H9 (cell line): ENCODE measurements at regions not wholly inside any gene's neighbourhood (a gene's known extent, or its start where the extent isn't known, plus 50 kb on each side); places are given as distances from the start of the nearest gene placed in this dataset.
A peak's percentile ranks its signal among the peaks of the same experiment; 100 is the strongest.

Source experiments
- DNase-seq: peaks from one replicate; pipeline ENCODE4 v3.0.0-alpha.2; 2017
- H2AFZ ChIP-seq: one replicate; pipeline ENCODE4 v1.6.1; 2013; ENCODE audit warnings: mild to moderate bottlenecking, low read length, control low read depth, moderate library complexity
- H2AK5ac ChIP-seq: 2 replicates; pipeline ENCODE4 v1.6.1; 2013; ENCODE audit warnings: low read length, control low read depth, mixed read lengths; ENCODE audit not compliant: insufficient read length
- H2BK120ac ChIP-seq: one replicate; pipeline ENCODE4 v1.6.1; 2013; ENCODE audit warnings: low read depth, mild to moderate bottlenecking, low read length, control low read depth, inconsistent platforms; ENCODE audit not compliant: poor library complexity, severe bottlenecking
- H2BK12ac ChIP-seq: 2 replicates; pipeline ENCODE4 v1.6.1; 2013; ENCODE audit warnings: low read length, control low read depth, mixed read lengths, low read depth; ENCODE audit not compliant: insufficient read length
- H2BK15ac ChIP-seq: 2 replicates; pipeline ENCODE4 v1.6.1; 2013; ENCODE audit warnings: low read depth, low read length, control low read depth
- H2BK20ac ChIP-seq: one replicate; pipeline ENCODE4 v1.6.1; 2013; ENCODE audit warnings: low read depth, mild to moderate bottlenecking, low read length, control low read depth, inconsistent platforms; ENCODE audit not compliant: poor library complexity, severe bottlenecking
- H2BK5ac ChIP-seq: 2 replicates; pipeline ENCODE4 v1.6.1; 2013; ENCODE audit warnings: low read length, control low read depth, mixed read lengths; ENCODE audit not compliant: insufficient read length
- H3K14ac ChIP-seq: 2 replicates; pipeline ENCODE4 v1.6.1; 2013; ENCODE audit warnings: low read length, control low read depth; ENCODE audit not compliant: insufficient read depth
- H3K18ac ChIP-seq: 2 replicates; pipeline ENCODE4 v1.6.1; 2013; ENCODE audit warnings: low read depth, mild to moderate bottlenecking, mixed read lengths, low read length, control low read depth; ENCODE audit not compliant: insufficient read length
- H3K23ac ChIP-seq: 2 replicates; pipeline ENCODE4 v1.6.1; 2013; ENCODE audit warnings: low read length, control low read depth, mixed read lengths, low read depth; ENCODE audit not compliant: insufficient read length
- H3K23me2 ChIP-seq: 2 replicates; pipeline ENCODE4 v1.6.1; 2013; ENCODE audit warnings: low read depth, mild to moderate bottlenecking, mixed read lengths, low read length, control low read depth; ENCODE audit not compliant: insufficient read length, poor library complexity, severe bottlenecking
- H3K27ac ChIP-seq: 2 replicates; pipeline ENCODE4 v1.5.1; 2013; ENCODE audit warnings: low read length, control low read depth, mixed read lengths, low read depth; ENCODE audit not compliant: insufficient read length
- H3K27me3 ChIP-seq: 2 replicates; pipeline ENCODE4 v1.6.1; 2013; ENCODE audit warnings: low read length, control low read depth, inconsistent platforms; ENCODE audit not compliant: insufficient read depth
- H3K4ac ChIP-seq: 2 replicates; pipeline ENCODE4 v1.6.1; 2013; ENCODE audit warnings: low read depth, mild to moderate bottlenecking, control low read depth, inconsistent platforms, low read length, moderate library complexity
- H3K4me1 ChIP-seq: 2 replicates; pipeline ENCODE4 v1.6.1; 2013; ENCODE audit warnings: low read length, control low read depth, inconsistent platforms; ENCODE audit not compliant: insufficient read depth
- H3K4me2 ChIP-seq: 2 replicates; pipeline ENCODE4 v1.6.1; 2013; ENCODE audit warnings: low read length, control low read depth, mixed read lengths; ENCODE audit not compliant: insufficient read length, insufficient read depth
- H3K56ac ChIP-seq: 2 replicates; pipeline ENCODE4 v1.6.1; 2013; ENCODE audit warnings: low read depth, mild to moderate bottlenecking, mixed read lengths, low read length, control low read depth; ENCODE audit not compliant: insufficient read length
- H3K79me1 ChIP-seq: 2 replicates; pipeline ENCODE4 v1.6.1; 2013; ENCODE audit warnings: low read depth, mild to moderate bottlenecking, moderate library complexity, low read length, control low read depth, inconsistent platforms; ENCODE audit not compliant: insufficient read depth, poor library complexity, severe bottlenecking
- H3K79me2 ChIP-seq: 2 replicates; pipeline ENCODE4 v1.6.1; 2013; ENCODE audit warnings: low read length, control low read depth, inconsistent platforms; ENCODE audit not compliant: insufficient read depth
- H3K9ac ChIP-seq: 2 replicates; pipeline ENCODE4 v1.6.1; 2013; ENCODE audit warnings: low read length, control low read depth, mixed read lengths; ENCODE audit not compliant: insufficient read length; ENCODE audit errors: extremely low read depth
- H3K9me3 ChIP-seq: one replicate; pipeline ENCODE4 v1.6.1; 2013; ENCODE audit warnings: low read depth, low read length, inconsistent platforms; ENCODE audit not compliant: control insufficient read depth
- H3T11ph ChIP-seq: one replicate; pipeline ENCODE4 v1.6.1; 2013; ENCODE audit warnings: mild to moderate bottlenecking, low read length, control low read depth, inconsistent platforms
- H4K20me1 ChIP-seq: one replicate; pipeline ENCODE4 v1.6.1; 2013; ENCODE audit not compliant: control insufficient read depth, insufficient read length, insufficient read depth
- H4K5ac ChIP-seq: 2 replicates; pipeline ENCODE4 v1.6.1; 2013; ENCODE audit warnings: low read depth, mild to moderate bottlenecking, mixed read lengths, low read length, control low read depth; ENCODE audit not compliant: insufficient read length
- H4K8ac ChIP-seq: replicated peaks from 2 replicates; pipeline ENCODE4 v1.6.1; 2013; ENCODE audit warnings: low read length, control low read depth, mixed read lengths, low read depth; ENCODE audit not compliant: insufficient read length
- H4K91ac ChIP-seq: 2 replicates; pipeline ENCODE4 v1.6.1; 2013; ENCODE audit warnings: low read depth, mild to moderate bottlenecking, moderate library complexity, mixed read lengths, low read length, control low read depth; ENCODE audit not compliant: insufficient read length
- H3K27ac Mint-ChIP-seq, 3 experiments: 2 replicates in 2 of 3; 3 replicates in 1 of 3; pipeline ENCODE4 v1.8.0; 2020 to 2021; ENCODE audit warnings: mixed read lengths in 3 of 3, mild to moderate bottlenecking in 1 of 3, moderate library complexity in 1 of 3
- H3K27me3 Mint-ChIP-seq: 2 replicates; pipeline ENCODE4 v1.8.0; 2021; ENCODE audit warnings: low read depth, mild to moderate bottlenecking, moderate library complexity, mixed read lengths
- H3K36me3 Mint-ChIP-seq, 3 experiments: 2 replicates in 2 of 3; 3 replicates in 1 of 3; pipeline ENCODE4 v1.8.0; 2020 to 2021; ENCODE audit warnings: low read depth in 3 of 3, mixed read lengths in 3 of 3; ENCODE audit not compliant: insufficient read depth in 1 of 3
- H3K4me1 Mint-ChIP-seq, 2 experiments: 2 replicates each; pipeline ENCODE4 v1.8.0; 2020; ENCODE audit warnings: mixed read lengths in 2 of 2
- H3K4me3 Mint-ChIP-seq, 2 experiments: 2 replicates in 1 of 2; 3 replicates in 1 of 2; pipeline ENCODE4 v1.8.0; 2020 to 2021; ENCODE audit warnings: mild to moderate bottlenecking in 2 of 2, mixed read lengths in 2 of 2, moderate library complexity in 1 of 2
- H3K9me3 Mint-ChIP-seq, 2 experiments: 2 replicates in 1 of 2; 3 replicates in 1 of 2; pipeline ENCODE4 v1.8.0; 2020; ENCODE audit warnings: mild to moderate bottlenecking in 2 of 2, mixed read lengths in 2 of 2, moderate library complexity in 1 of 2
- WGBS: extraction: QIAGEN DNeasy Blood & Tissue Kit; methylation state at CpG from one replicate; pipeline ENCODE4 v1.1.7; 2013; ENCODE audit warnings: missing lambda C conversion rate, low lambda C conversion rate, mixed read lengths; ENCODE audit not compliant: insufficient read length; ENCODE audit errors: extremely low coverage; 5-methylcytosine and 5-hydroxymethylcytosine counted together
- TF ChIP-seq, protein P1 (sequence below): fragments of 200-600 bp; sonication (generic); conservative IDR thresholded peaks from 3 replicates; pipeline ENCODE4 v1.8.0; 2021; ENCODE audit warnings: antibody characterized with exemption, mild to moderate bottlenecking

DNA sequence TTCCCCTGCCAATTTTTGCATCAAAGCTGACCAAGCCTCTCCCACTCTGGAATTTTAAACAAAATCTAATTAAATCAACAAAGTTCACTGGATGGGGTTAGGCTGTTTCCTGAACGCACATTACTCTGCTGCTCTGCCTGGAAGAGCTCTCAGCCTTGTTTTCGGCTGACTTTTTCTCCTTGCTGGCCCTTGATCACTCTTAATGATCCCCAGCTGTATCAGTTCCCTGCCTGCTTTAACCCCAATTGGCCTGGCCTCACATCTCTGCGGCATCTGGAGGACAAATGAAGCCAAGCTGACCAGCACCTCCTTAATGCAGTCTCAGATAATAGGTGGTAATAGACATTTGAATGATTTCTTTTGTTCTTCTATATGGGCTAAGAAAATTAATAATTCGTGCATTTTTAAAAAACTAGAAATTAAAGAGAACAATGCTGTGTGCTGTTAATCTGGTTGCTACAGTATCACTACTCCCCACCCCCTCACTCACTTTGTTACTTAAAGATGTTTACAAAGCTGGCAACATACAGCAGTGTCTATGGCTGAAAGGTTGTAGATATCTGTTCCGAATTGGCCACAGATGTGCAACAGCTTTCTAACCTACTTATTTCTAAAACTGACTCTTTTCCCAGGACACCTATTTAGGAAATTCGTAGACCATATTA is 415.2 kb upstream of the KCNH7 start:
- H2AFZ ChIP-seq = no peak overlapping the region
- H3K27me3 ChIP-seq = no peaks in the 10 kb centered on the region
- H3K23ac ChIP-seq = no peak overlapping the region
- no peak overlapping the region for H3K9ac ChIP-seq
- WGBS = no CpG with 5 or more reads among the region's 6 CpGs
- peak overlapping the region in 1 of 3 experiments; percentile 33; a peak in 1 of 7 replicates for H3K27ac Mint-ChIP-seq
- H3K18ac ChIP-seq = no peak overlapping the region
- no peak overlapping the region for H2BK15ac ChIP-seq
- H3K9me3 Mint-ChIP-seq = no peaks in the 10 kb centered on the region
- H3K79me2 ChIP-seq = no peaks in the 10 kb centered on the region
- H3K27me3 Mint-ChIP-seq = no peaks in the 10 kb centered on the region; the same call in 1 of the 2 replicates
- no peaks in the 10 kb centered on the region for H3K4me1 Mint-ChIP-seq
- no peak overlapping the region for H2BK12ac ChIP-seq
- H3K23me2 ChIP-seq = no peaks in the 10 kb centered on the region
- H3T11ph ChIP-seq = no peak overlapping the region
- H2BK20ac ChIP-seq = no peak overlapping the region
- no peak overlapping the region for H3K4ac ChIP-seq
- no peak overlapping the region for H2BK120ac ChIP-seq
- no peaks in the 10 kb centered on the region for H3K79me1 ChIP-seq
- H3K56ac ChIP-seq = no peak overlapping the region
- H3K4me1 ChIP-seq = no peaks in the 10 kb centered on the region
- H3K9me3 ChIP-seq = no peaks in the 10 kb centered on the region
- no peaks in the 10 kb centered on the region for H4K20me1 ChIP-seq
- no peak overlapping the region for H4K8ac ChIP-seq
- no peak overlapping the region for H3K4me2 ChIP-seq
- TF ChIP-seq, protein P1, sequence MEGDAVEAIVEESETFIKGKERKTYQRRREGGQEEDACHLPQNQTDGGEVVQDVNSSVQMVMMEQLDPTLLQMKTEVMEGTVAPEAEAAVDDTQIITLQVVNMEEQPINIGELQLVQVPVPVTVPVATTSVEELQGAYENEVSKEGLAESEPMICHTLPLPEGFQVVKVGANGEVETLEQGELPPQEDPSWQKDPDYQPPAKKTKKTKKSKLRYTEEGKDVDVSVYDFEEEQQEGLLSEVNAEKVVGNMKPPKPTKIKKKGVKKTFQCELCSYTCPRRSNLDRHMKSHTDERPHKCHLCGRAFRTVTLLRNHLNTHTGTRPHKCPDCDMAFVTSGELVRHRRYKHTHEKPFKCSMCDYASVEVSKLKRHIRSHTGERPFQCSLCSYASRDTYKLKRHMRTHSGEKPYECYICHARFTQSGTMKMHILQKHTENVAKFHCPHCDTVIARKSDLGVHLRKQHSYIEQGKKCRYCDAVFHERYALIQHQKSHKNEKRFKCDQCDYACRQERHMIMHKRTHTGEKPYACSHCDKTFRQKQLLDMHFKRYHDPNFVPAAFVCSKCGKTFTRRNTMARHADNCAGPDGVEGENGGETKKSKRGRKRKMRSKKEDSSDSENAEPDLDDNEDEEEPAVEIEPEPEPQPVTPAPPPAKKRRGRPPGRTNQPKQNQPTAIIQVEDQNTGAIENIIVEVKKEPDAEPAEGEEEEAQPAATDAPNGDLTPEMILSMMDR = no peak
- no peak overlapping the region for H3K4me3 Mint-ChIP-seq
- H3K36me3 Mint-ChIP-seq = no peaks in the 10 kb centered on the region
- H3K27ac ChIP-seq = no peak overlapping the region
- DNase-seq = no peak
- no peak overlapping the region for H3K14ac ChIP-seq
- H2AK5ac ChIP-seq = peak overlapping the region; percentile 65
- H2BK5ac ChIP-seq = no peak overlapping the region
- no peak overlapping the region for H4K91ac ChIP-seq
- no peak overlapping the region for H4K5ac ChIP-seq
